Bronchial epithelial cell (primary cell): ENCODE measurements at regions not wholly inside any gene's neighbourhood (a gene's known extent, or its start where the extent isn't known, plus 50 kb on each side); places are given as distances from the start of the nearest gene placed in this dataset.

Experiments used
- DNase-seq: peaks from one replicate; pipeline ENCODE4 v3.0.0-alpha.2; 2010; ENCODE audit warnings: low read depth
- FAIRE-seq: peaks from 2 replicates; lab custom pipeline; 2011; peaks lifted over from hg19 to GRCh38; lab: Jason Lieb, UNC
- H3K27me3 ChIP-seq: 2 replicates; pipeline ENCODE4 v1.5.1; 2011; ENCODE audit warnings: low read length; ENCODE audit not compliant: control insufficient read depth, insufficient read depth
- H3K36me3 ChIP-seq: 2 replicates; pipeline ENCODE4 v1.5.1; 2011; ENCODE audit warnings: low read length; ENCODE audit not compliant: control insufficient read depth, insufficient read depth
- H3K4me3 ChIP-seq: 2 replicates; pipeline ENCODE4 v1.5.1; 2011; ENCODE audit warnings: mild to moderate bottlenecking, low read depth, low read length, control low read depth
- CTCF ChIP-seq: IDR thresholded peaks from 2 replicates; pipeline ENCODE4 v1.5.1; 2011; ENCODE audit warnings: mild to moderate bottlenecking, moderate library complexity, low read length, control low read depth, inconsistent platforms; ENCODE audit not compliant: insufficient read depth, severe bottlenecking

- Histone ChIP-seq H3K36me3 (no peaks in the 10 kb centered on the region), H3K4me3 (no peak overlapping the region), H3K27me3 (no peaks in the 10 kb centered on the region)
- TF ChIP-seq CTCF, result no peak
- DNase-seq (no peak), FAIRE-seq (no peak)
Observed at GRCh38 chr1:29937356-29937755, 701.0 kb downstream of the PTPRU start.

- H3K27me3 ChIP-seq, result no peaks in the 10 kb centered on the region
- DNase-seq (no peak), FAIRE-seq (no peak)
- no peak overlapping the region for H3K4me3 ChIP-seq
- H3K36me3 ChIP-seq, result no peaks in the 10 kb centered on the region
- no peak for TF ChIP-seq CTCF
Observed at GRCh38 chr1:29936031-29936544, 699.8 kb downstream of the PTPRU start.

GRCh38 chr1:29934255-29934772, 698.0 kb downstream of the PTPRU start:
- no peak for FAIRE-seq
- no peak for TF ChIP-seq CTCF
- Histone ChIP-seq H3K4me3 (no peak overlapping the region), H3K36me3 (no peaks in the 10 kb centered on the region), H3K27me3 (no peaks in the 10 kb centered on the region)
- no peak for DNase-seq

- Histone ChIP-seq H3K27me3 (no peaks in the 10 kb centered on the region), H3K4me3 (no peak overlapping the region), H3K36me3 (no peaks in the 10 kb centered on the region)
- FAIRE-seq, result no peak
- peak; percentile 58 for DNase-seq
- no peak for TF ChIP-seq CTCF
Observed at GRCh38 chr1:29933067-29933466, 696.7 kb downstream of the PTPRU start.

GRCh38 chr1:29932626-29933025, 696.3 kb downstream of the PTPRU start:
- FAIRE-seq (no peak), DNase-seq (no peak)
- TF ChIP-seq CTCF, result no peak
- Histone ChIP-seq H3K36me3 (no peaks in the 10 kb centered on the region), H3K4me3 (no peak overlapping the region), H3K27me3 (no peaks in the 10 kb centered on the region)

- TF ChIP-seq CTCF, result no peak
- Histone ChIP-seq H3K27me3 (no peaks in the 10 kb centered on the region), H3K4me3 (no peak overlapping the region), H3K36me3 (no peaks in the 10 kb centered on the region)
- DNase-seq (no peak), FAIRE-seq (no peak)
Observed at GRCh38 chr1:29931477-29932175, 695.3 kb downstream of the PTPRU start.
